PC-3 (cell line): ENCODE measurements at regions not wholly inside any gene's neighbourhood (a gene's known extent, or its start where the extent isn't known, plus 50 kb on each side); places are given as distances from the start of the nearest gene placed in this dataset.

Experiments
- ATAC-seq: fragments of 200-7000 bp; cut with Tn5 transposase; 2 replicates; pipeline ENCODE4 v1.9.1; 2020; ENCODE audit warnings: mild to moderate bottlenecking, moderate library complexity
- BruUV-seq: library from RNA; stranded (reverse); fragments of 400-500 nt; replicated peaks from 2 replicates; lab custom pipeline; 2021; lab: Mats Ljungman, UMichigan
- CTCF ChIA-PET: fragments of 300-600 bp; sonication (Branson Sonifier 250); formaldehyde crosslinking; loops from one replicate; lab custom pipeline; 2022; ENCODE audit warnings: antibody characterized with exemption; lab: Charles Lee
- POLR2A ChIA-PET: fragments of 300-600 bp; sonication (Branson Sonifier 250); formaldehyde crosslinking; loops from one replicate; lab custom pipeline; 2022; ENCODE audit warnings: antibody characterized with exemption; ENCODE audit not compliant: unreplicated experiment; lab: Charles Lee
- DNase-seq: peaks from one replicate; pipeline ENCODE4 v3.0.0-alpha.2; 2015
- H2AFZ ChIP-seq: fragments of 300-600 bp; sonication (generic); 2 replicates; pipeline ENCODE4 v1.6.0; 2016; ENCODE audit warnings: antibody characterized with exemption, low read length
- H3F3A ChIP-seq: fragments of 300-600 bp; sonication (generic); one replicate; pipeline ENCODE4 v1.6.0; 2017; ENCODE audit warnings: antibody characterized with exemption, low read length, control low read depth, mild to moderate bottlenecking; ENCODE audit not compliant: unreplicated experiment
- H3K27ac ChIP-seq: fragments of 300-600 bp; sonication (generic); 2 replicates; pipeline ENCODE4 v1.5.1; 2016; ENCODE audit warnings: mild to moderate bottlenecking, low read length
- H3K27me3 ChIP-seq: fragments of 300-600 bp; sonication (generic); 2 replicates; pipeline ENCODE4 v1.6.1; 2016; ENCODE audit warnings: low read length, mixed read lengths
- H3K36me3 ChIP-seq: fragments of 300-600 bp; sonication (generic); 2 replicates; pipeline ENCODE4 v1.6.1; 2016; ENCODE audit warnings: low read depth, mixed run types, low read length, mixed read lengths
- H3K4me1 ChIP-seq: fragments of 300-600 bp; sonication (generic); 2 replicates; pipeline ENCODE4 v1.5.1; 2016; ENCODE audit warnings: low read length; ENCODE audit not compliant: insufficient read depth
- H3K4me2 ChIP-seq: fragments of 300-600 bp; sonication (generic); 2 replicates; pipeline ENCODE4 v1.6.0; 2016; ENCODE audit warnings: low read length
- H3K4me3 ChIP-seq: fragments of 300-600 bp; sonication (generic); 2 replicates; pipeline ENCODE4 v1.5.1; 2016; ENCODE audit warnings: mild to moderate bottlenecking, low read length, mixed read lengths
- H3K79me2 ChIP-seq: fragments of 300-600 bp; sonication (generic); 2 replicates; pipeline ENCODE4 v1.6.1; 2017; ENCODE audit warnings: low read length, mixed read lengths
- H3K9ac ChIP-seq: fragments of 300-600 bp; sonication (generic); 2 replicates; pipeline ENCODE4 v1.6.0; 2016; ENCODE audit warnings: mild to moderate bottlenecking, low read length
- H3K9me2 ChIP-seq: fragments of 300-600 bp; sonication (generic); replicated peaks from 2 replicates; pipeline ENCODE4 v1.6.1; 2016; ENCODE audit warnings: mixed run types, low read length, mixed read lengths
- H3K9me3 ChIP-seq: fragments of 300-600 bp; sonication (generic); 2 replicates; pipeline ENCODE4 v1.6.1; 2016; ENCODE audit warnings: low read length, mixed read lengths
- H4K20me1 ChIP-seq: fragments of 300-600 bp; sonication (generic); 2 replicates; pipeline ENCODE4 v1.6.1; 2016; ENCODE audit warnings: low read length, mixed read lengths
- CTCF ChIP-seq: fragments of 300-600 bp; sonication (generic); conservative IDR thresholded peaks from 2 replicates; pipeline ENCODE4 v1.5.1; 2017; ENCODE audit warnings: antibody characterized with exemption, low read depth, mild to moderate bottlenecking, low read length
- EZH2 ChIP-seq: fragments of 300-600 bp; sonication (generic); IDR thresholded peaks from one replicate; pipeline ENCODE4 v1.6.1; 2017; ENCODE audit warnings: antibody characterized with exemption, mild to moderate bottlenecking, low read length; ENCODE audit not compliant: unreplicated experiment
- EZH2phosphoT487 ChIP-seq: fragments of 300-600 bp; sonication (generic); IDR thresholded peaks from 2 replicates; pipeline ENCODE4 v1.6.1; 2018; ENCODE audit warnings: mild to moderate bottlenecking, antibody characterized with exemption, low read length, borderline replicate concordance
- intact Hi-C: fragments of 100-400 bp; cut with micrococcal nuclease; formaldehyde crosslinking; loops from 2 replicates; pipeline ENCODE4 v1.9.0; 2023

GRCh38 chr13:40230833-40231266, 435.6 kb downstream of the FOXO1 start:
- BruUV-seq, result no TSS peak
- TF ChIP-seq EZH2phosphoT487, result no peak
- TF ChIP-seq EZH2, result no peak
- Histone ChIP-seq H3K4me3 (no peak overlapping the region), H3K79me2 (no peaks in the 10 kb centered on the region), H3F3A (no peaks in the 10 kb centered on the region), H3K9me2 (no peaks in the 10 kb centered on the region), H3K4me2 (no peak overlapping the region), H3K36me3 (no peaks in the 10 kb centered on the region), H3K27ac (no peak overlapping the region), H3K9ac (no peak overlapping the region), H4K20me1 (no peaks in the 10 kb centered on the region), H3K9me3 (no peaks in the 10 kb centered on the region), H3K27me3 (no peaks in the 10 kb centered on the region), H2AFZ (no peak overlapping the region), H3K4me1 (peaks cover 9% of the 10 kb centered on the region)
- POLR2A ChIA-PET, result no interaction called here
- ATAC-seq (no peak), DNase-seq (peak; percentile 6)
- intact Hi-C loops, result no loop called here
- CTCF ChIA-PET, result interaction anchor here (0.7 kb wide), 1 partner anchor 86 kb away, joined by 3 read pairs; no protein-coding TSS in a partner anchor

GRCh38 chr13:40231311-40231710, 435.1 kb downstream of the FOXO1 start:
- POLR2A ChIA-PET, result no interaction called here
- ATAC-seq, result no peak

GRCh38 chr13:40231751-40232150, 434.7 kb downstream of the FOXO1 start:
- H3K9me2 ChIP-seq, result no peaks in the 10 kb centered on the region
- no peaks in the 10 kb centered on the region for H3F3A ChIP-seq
- TF ChIP-seq EZH2 (no peak), EZH2phosphoT487 (no peak), CTCF (no peak)
- H3K79me2 ChIP-seq, result no peaks in the 10 kb centered on the region
- no peaks in the 10 kb centered on the region for H3K9me3 ChIP-seq
- no peak overlapping the region for H3K27ac ChIP-seq
- no peak overlapping the region for H2AFZ ChIP-seq
- no peak overlapping the region for H3K4me2 ChIP-seq
- H3K27me3 ChIP-seq, result no peaks in the 10 kb centered on the region
- no peak overlapping the region for H3K9ac ChIP-seq
- no peaks in the 10 kb centered on the region for H3K36me3 ChIP-seq
- POLR2A ChIA-PET, result no interaction called here
- no peak for ATAC-seq
- no TSS peak for BruUV-seq
- CTCF ChIA-PET, result no interaction called here
- no peaks in the 10 kb centered on the region for H4K20me1 ChIP-seq
- DNase-seq, result no peak
- H3K4me3 ChIP-seq, result no peak overlapping the region
- peaks cover 9% of the 10 kb centered on the region for H3K4me1 ChIP-seq
- intact Hi-C loops, result no loop called here

More at GRCh38 chr13:40231311-40231710, 435.1 kb downstream of the FOXO1 start:
- Histone ChIP-seq H3K4me1 (peaks cover 9% of the 10 kb centered on the region), H3K4me2 (no peak overlapping the region), H3K36me3 (no peaks in the 10 kb centered on the region), H3K9me3 (no peaks in the 10 kb centered on the region), H3K4me3 (no peak overlapping the region), H3K9ac (no peak overlapping the region), H2AFZ (no peak overlapping the region), H3K27me3 (no peaks in the 10 kb centered on the region), H3K79me2 (no peaks in the 10 kb centered on the region), H4K20me1 (no peaks in the 10 kb centered on the region), H3F3A (no peaks in the 10 kb centered on the region), H3K27ac (no peak overlapping the region), H3K9me2 (no peaks in the 10 kb centered on the region)
- DNase-seq, result no peak
- CTCF ChIA-PET, result no interaction called here
- no TSS peak for BruUV-seq
- TF ChIP-seq EZH2 (no peak), CTCF (no peak), EZH2phosphoT487 (no peak)
- intact Hi-C loops, result no loop called here
